Neural crest cell (in vitro differentiated cells): ENCODE measurements at regions not wholly inside any gene's neighbourhood (a gene's known extent, or its start where the extent isn't known, plus 50 kb on each side); places are given as distances from the start of the nearest gene placed in this dataset.

ENCODE experiments used
- DNase-seq: peaks from one replicate; pipeline ENCODE4 v3.0.0; 2021; ENCODE audit warnings: low read depth, mixed read lengths, low spot score
- H3K27ac Mint-ChIP-seq: one replicate; pipeline ENCODE4 v1.8.0; 2021; ENCODE audit warnings: mild to moderate bottlenecking, mixed read lengths; ENCODE audit not compliant: unreplicated experiment
- H3K27me3 Mint-ChIP-seq: 2 replicates; pipeline ENCODE4 v1.8.0; 2021; ENCODE audit warnings: low read depth, mild to moderate bottlenecking, mixed read lengths
- H3K36me3 Mint-ChIP-seq: 2 replicates; pipeline ENCODE4 v1.8.0; 2021; ENCODE audit warnings: low read depth, mild to moderate bottlenecking, mixed read lengths
- H3K4me1 Mint-ChIP-seq: 2 replicates; pipeline ENCODE4 v1.8.0; 2021; ENCODE audit warnings: mixed read lengths
- H3K4me3 Mint-ChIP-seq: one replicate; pipeline ENCODE4 v1.8.0; 2021; ENCODE audit warnings: mild to moderate bottlenecking, mixed read lengths
- H3K9me3 Mint-ChIP-seq: 2 replicates; pipeline ENCODE4 v1.8.0; 2021; ENCODE audit warnings: mixed read lengths
- CTCF ChIP-seq: fragments of 200-600 bp; sonication (generic); conservative IDR thresholded peaks from 2 replicates; pipeline ENCODE4 v1.5.0; 2021; ENCODE audit warnings: antibody characterized with exemption, mild to moderate bottlenecking

GRCh38 chr14:26180221-26180620 lies 417.6 kb downstream of the NOVA1 start:
- H3K4me1 Mint-ChIP-seq, result no peaks in the 10 kb centered on the region

GRCh38 chr14:26175658-26176057 lies 422.2 kb downstream of the NOVA1 start:
- Mint-ChIP-seq H3K27me3 (no peaks in the 10 kb centered on the region), H3K9me3 (no peaks in the 10 kb centered on the region), H3K36me3 (no peaks in the 10 kb centered on the region), H3K4me3 (no peak overlapping the region), H3K4me1 (no peaks in the 10 kb centered on the region), H3K27ac (no peak overlapping the region)
- DNase-seq, result no peak
- no peak for TF ChIP-seq CTCF

More at GRCh38 chr14:26180221-26180620, 417.6 kb downstream of the NOVA1 start:
- Mint-ChIP-seq H3K36me3 (no peaks in the 10 kb centered on the region), H3K9me3 (no peaks in the 10 kb centered on the region), H3K27ac (no peak overlapping the region), H3K27me3 (no peaks in the 10 kb centered on the region), H3K4me3 (no peak overlapping the region)
- TF ChIP-seq CTCF, result no peak
- DNase-seq, result no peak

- H3K9me3 Mint-ChIP-seq, result no peaks in the 10 kb centered on the region
- H3K4me1 Mint-ChIP-seq, result no peaks in the 10 kb centered on the region
- no peak overlapping the region for H3K27ac Mint-ChIP-seq
- no peak for TF ChIP-seq CTCF
- H3K27me3 Mint-ChIP-seq, result no peaks in the 10 kb centered on the region
- no peak overlapping the region for H3K4me3 Mint-ChIP-seq
- no peaks in the 10 kb centered on the region for H3K36me3 Mint-ChIP-seq
- no peak for DNase-seq
Observed at GRCh38 chr14:26174395-26174794, 423.4 kb downstream of the NOVA1 start.

GRCh38 chr14:26173581-26174110 lies 424.2 kb downstream of the NOVA1 start:
- H3K36me3 Mint-ChIP-seq, result no peaks in the 10 kb centered on the region
- no peaks in the 10 kb centered on the region for H3K27me3 Mint-ChIP-seq
- no peak overlapping the region for H3K27ac Mint-ChIP-seq
- H3K4me3 Mint-ChIP-seq, result no peak overlapping the region
- no peak for TF ChIP-seq CTCF
- no peaks in the 10 kb centered on the region for H3K9me3 Mint-ChIP-seq
- no peak for DNase-seq
- no peaks in the 10 kb centered on the region for H3K4me1 Mint-ChIP-seq

- no peak for DNase-seq
- no peak for TF ChIP-seq CTCF
- Mint-ChIP-seq H3K36me3 (no peaks in the 10 kb centered on the region), H3K27me3 (no peaks in the 10 kb centered on the region), H3K4me1 (no peaks in the 10 kb centered on the region), H3K4me3 (no peak overlapping the region), H3K9me3 (no peaks in the 10 kb centered on the region), H3K27ac (no peak overlapping the region)
Observed at GRCh38 chr14:26172396-26172795, 425.4 kb downstream of the NOVA1 start.

- H3K4me3 Mint-ChIP-seq, result no peak overlapping the region
- H3K27ac Mint-ChIP-seq, result no peak overlapping the region
- H3K4me1 Mint-ChIP-seq, result no peaks in the 10 kb centered on the region
- no peaks in the 10 kb centered on the region for H3K36me3 Mint-ChIP-seq
- DNase-seq, result no peak
- no peaks in the 10 kb centered on the region for H3K9me3 Mint-ChIP-seq
- no peaks in the 10 kb centered on the region for H3K27me3 Mint-ChIP-seq
- no peak for TF ChIP-seq CTCF
Observed at GRCh38 chr14:26170885-26171284, 426.9 kb downstream of the NOVA1 start.
